SK-N-MC (cell line): ENCODE measurements at regions not wholly inside any gene's neighbourhood (a gene's known extent, or its start where the extent isn't known, plus 50 kb on each side); places are given as distances from the start of the nearest gene placed in this dataset.

Experiments
- EZH2 ChIP-seq: fragments of 200-600 bp; sonication (generic); IDR thresholded peaks from one replicate; pipeline ENCODE4 v1.6.1; 2017; ENCODE audit warnings: antibody characterized with exemption
- POLR2AphosphoS5 ChIP-seq: IDR thresholded peaks from 2 replicates; pipeline ENCODE4 v1.6.1; 2012; ENCODE audit warnings: mild to moderate bottlenecking, low read depth, low read length, borderline replicate concordance

DNA sequence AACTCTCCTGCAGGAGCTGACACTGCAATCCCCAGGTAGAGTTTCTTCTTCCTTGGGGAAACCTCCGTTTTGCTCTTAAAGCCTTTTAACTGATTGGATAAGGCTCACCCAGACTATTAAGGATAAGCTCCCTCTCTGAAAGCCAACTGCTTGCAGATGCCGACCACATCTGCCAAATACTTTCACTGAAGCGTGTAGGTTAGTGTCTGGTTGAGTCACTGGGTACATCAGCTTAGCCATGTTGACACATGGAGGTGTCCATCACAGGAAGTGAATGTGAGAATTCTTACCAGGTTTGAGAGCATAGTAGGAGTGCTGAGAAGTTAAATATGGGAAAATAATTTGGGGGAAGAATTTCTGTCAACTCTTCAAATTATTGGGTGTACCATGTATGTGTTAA is 202.0 kb downstream of the AJAP1 start:
- TF ChIP-seq EZH2 (no peak), POLR2AphosphoS5 (no peak)
